K562 (cell line): ENCODE measurements at regions not wholly inside any gene's neighbourhood (a gene's known extent, or its start where the extent isn't known, plus 50 kb on each side); places are given as distances from the start of the nearest gene placed in this dataset.

Experiments used
- HDAC1 ChIP-seq, 2 experiments: fragments of 450-650 bp; IDR thresholded peaks; 2 replicates each; pipeline ENCODE4 v1.6.1; 2016 to 2017; ENCODE audit warnings: inconsistent platforms in 1 of 2, mild to moderate bottlenecking in 1 of 2, moderate library complexity in 1 of 2
- MAZ ChIP-seq, 2 experiments: fragments of 450-650 bp in 1 of 2; sonication (generic) in 1 of 2; formaldehyde crosslinking; IDR thresholded peaks in 1 of 2; conservative IDR thresholded peaks in 1 of 2; 2 replicates each; pipeline versions ENCODE4 v1.4.0 to v1.5.0; 2020; ENCODE audit warnings: mild to moderate bottlenecking in 1 of 2, missing genetic modification reagents in 1 of 2
- RBBP5 ChIP-seq: fragments of 200-600 bp; sonication (generic); IDR thresholded peaks from 2 replicates; pipeline ENCODE4 v1.6.1; 2012; ENCODE audit warnings: borderline replicate concordance, mild to moderate bottlenecking, low read length, control low read depth, inconsistent platforms; ENCODE audit not compliant: insufficient read depth, poor library complexity, severe bottlenecking
- ZNF24 ChIP-seq: fragments of 450-650 bp; IDR thresholded peaks from 2 replicates; pipeline ENCODE4 v1.6.1; 2016
- ZNF354B ChIP-seq: fragments of 250-450 bp; sonication (Bioruptor Pico); IDR thresholded peaks from 2 replicates; pipeline ENCODE4 v1.4.0; 2020
- TF ChIP-seq, protein P1 (sequence below): sonication (generic); formaldehyde crosslinking; IDR thresholded peaks from 2 replicates; pipeline ENCODE4 v1.5.0; 2020; ENCODE audit warnings: missing genetic modification reagents

DNA sequence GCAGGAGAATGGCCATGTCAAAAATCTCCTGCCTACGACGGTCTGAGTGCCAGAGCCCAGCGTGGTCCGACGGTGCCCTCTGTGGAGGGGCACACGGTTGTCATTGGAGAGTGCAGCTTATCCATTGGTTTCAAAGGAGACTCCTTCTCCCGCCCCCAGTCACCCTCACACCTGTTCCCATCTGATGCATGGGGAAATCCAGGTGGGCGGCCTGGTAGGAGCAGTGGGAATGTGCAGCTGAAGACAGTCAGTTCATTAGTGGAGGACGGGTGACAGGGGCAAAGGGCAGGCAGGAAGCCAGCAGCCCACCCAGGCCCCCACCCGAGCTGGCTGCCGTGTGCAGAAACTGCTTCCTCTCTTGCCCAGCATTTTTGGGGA lies 162.3 kb downstream of the IRF8 start:
- TF ChIP-seq ZNF24 (no peak), HDAC1 (IDR thresholded peaks at IDR 0.05) (no peak), RBBP5 (no peak), ZNF354B (CRISPR knock-in tag) (no peak), MAZ (CRISPR knock-in tag; conservative IDR thresholded peaks at IDR 0.05 in 1 of 2, IDR thresholded peaks at IDR 0.05 in 1 of 2) (no peak)
- TF ChIP-seq, protein P1, sequence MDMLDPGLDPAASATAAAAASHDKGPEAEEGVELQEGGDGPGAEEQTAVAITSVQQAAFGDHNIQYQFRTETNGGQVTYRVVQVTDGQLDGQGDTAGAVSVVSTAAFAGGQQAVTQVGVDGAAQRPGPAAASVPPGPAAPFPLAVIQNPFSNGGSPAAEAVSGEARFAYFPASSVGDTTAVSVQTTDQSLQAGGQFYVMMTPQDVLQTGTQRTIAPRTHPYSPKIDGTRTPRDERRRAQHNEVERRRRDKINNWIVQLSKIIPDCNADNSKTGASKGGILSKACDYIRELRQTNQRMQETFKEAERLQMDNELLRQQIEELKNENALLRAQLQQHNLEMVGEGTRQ (CRISPR knock-in tag) = no peak
